HG02870 (cell line): ENCODE measurements at regions not wholly inside any gene's neighbourhood (a gene's known extent, or its start where the extent isn't known, plus 50 kb on each side); places are given as distances from the start of the nearest gene placed in this dataset.

Source experiments
- ATAC-seq: cut with Tn5 transposase; IDR thresholded peaks from one replicate; pipeline ENCODE4 v1.9.1; 2021; ENCODE audit warnings: mild to moderate bottlenecking, moderate library complexity; ENCODE audit not compliant: unreplicated experiment

DNA sequence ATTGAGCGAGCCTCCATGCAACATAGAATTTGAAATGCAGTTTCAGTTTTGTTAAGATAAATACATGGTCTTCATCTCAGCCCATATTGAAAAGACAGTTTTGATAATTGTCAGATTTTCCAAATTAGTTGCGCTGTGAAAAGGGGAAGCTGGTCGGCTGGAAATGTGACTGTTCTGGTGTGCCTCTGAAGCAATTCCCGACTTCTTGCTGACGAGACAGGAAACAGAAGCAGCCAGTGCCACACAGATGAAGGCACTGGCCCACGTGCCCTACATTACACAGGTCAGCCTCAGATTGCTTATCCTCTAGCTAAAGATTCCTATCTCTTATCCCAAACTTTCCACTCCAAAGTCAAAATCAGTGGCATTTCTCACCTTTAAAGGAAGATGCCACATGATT lies 214.1 kb upstream of the TLE4 start:
- ATAC-seq: no peak

GRCh38 chr9:79360387-79361347 lies 211.1 kb upstream of the TLE4 start:
- no peak for ATAC-seq

- ATAC-seq: no peak
Measured at GRCh38 chr9:79362100-79363081, 209.4 kb upstream of the TLE4 start.

- no peak for ATAC-seq
Measured at GRCh38 chr9:79369676-79370075, 202.1 kb upstream of the TLE4 start.

- ATAC-seq: no peak
Measured at GRCh38 chr9:79371301-79371700, 200.5 kb upstream of the TLE4 start.

DNA sequence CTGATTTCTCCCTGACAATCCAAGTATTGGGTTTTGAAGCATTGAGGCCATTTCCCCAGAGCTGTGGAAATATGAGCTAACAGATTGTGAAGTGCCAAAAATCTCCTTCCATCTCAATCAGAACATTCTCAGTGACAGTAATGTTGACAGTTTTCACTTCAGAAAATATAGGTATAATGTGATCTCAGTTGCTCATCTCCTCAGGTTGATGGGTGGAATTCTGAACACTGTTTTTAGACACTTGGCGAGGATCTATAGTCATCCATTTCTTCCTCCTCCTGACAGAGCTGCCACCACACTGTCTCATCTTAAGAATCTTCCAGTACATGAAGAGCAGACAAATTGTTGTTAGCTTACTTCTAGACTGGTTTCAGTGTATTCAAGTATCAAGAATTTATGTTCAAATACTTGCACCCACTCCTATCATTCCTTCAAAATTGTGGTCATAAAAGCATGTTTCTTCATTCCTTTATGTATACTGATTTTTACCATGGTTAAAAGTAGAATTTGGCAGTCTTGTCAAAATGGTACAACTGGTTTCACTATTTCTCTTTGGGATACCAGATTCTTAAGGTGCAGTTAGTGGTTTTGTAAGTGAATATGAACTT lies 199.7 kb upstream of the TLE4 start:
- no peak for ATAC-seq

GRCh38 chr9:79377339-79377855 lies 194.4 kb upstream of the TLE4 start:
- ATAC-seq: no peak

DNA sequence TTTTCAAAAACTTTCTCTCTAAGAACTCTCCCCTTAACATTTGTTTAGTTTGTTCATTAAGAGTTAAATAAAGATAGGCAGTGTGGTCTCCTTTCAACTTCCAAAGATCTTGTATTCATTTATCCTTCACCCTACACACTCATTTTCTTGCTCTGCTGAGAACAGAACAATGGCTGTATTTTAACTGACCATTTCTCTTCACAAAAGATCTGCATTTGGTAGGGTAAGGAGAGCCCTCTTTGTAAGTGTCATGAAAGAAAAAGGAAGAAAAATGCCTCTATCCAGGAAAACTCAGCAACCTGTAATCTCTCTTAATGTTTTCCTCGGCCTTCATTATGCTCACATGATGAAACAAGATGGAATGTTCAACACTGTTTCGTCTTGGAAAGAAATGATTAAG lies 193.7 kb upstream of the TLE4 start:
- ATAC-seq: no peak

DNA sequence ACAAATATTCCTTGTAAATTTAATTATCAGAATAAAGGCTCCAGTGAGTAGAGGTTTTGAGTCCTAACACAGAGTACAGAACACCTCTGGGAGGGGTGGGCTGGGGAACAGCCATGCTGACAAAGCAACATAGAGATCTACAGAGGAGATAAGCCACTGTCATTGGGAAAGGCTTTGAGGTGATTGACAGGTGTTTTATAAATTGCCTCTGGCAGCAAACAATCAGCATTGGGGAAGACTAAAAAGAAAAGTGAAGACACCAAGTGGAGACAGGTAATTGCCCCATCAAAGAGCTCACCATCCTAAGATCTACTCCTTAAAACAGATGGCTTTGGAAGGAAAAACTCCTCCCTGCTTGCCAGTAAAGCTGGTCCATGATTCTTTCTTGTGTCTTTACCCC lies 189.7 kb upstream of the TLE4 start:
- no peak for ATAC-seq

GRCh38 chr9:79382458-79382857 lies 189.3 kb upstream of the TLE4 start:
- ATAC-seq: no peak

DNA sequence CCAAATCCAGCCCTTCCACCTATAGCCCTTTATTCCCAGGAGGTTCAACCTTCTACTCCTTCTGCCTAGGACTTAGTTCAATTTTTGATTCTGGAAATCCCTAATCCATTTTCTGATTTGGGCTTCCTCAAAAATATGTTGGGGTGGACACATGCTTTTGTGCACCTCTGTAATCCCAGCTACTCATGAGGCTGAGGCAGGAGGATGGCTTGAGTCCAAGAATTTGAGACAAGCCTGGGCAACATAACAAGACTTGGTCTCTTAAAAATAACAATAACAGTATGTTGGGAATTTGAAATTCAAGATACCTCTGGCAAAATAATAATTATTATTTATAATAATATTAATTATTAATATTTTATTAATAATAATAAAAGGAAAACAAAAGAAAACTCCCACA lies 188.7 kb upstream of the TLE4 start:
- ATAC-seq: no peak

DNA sequence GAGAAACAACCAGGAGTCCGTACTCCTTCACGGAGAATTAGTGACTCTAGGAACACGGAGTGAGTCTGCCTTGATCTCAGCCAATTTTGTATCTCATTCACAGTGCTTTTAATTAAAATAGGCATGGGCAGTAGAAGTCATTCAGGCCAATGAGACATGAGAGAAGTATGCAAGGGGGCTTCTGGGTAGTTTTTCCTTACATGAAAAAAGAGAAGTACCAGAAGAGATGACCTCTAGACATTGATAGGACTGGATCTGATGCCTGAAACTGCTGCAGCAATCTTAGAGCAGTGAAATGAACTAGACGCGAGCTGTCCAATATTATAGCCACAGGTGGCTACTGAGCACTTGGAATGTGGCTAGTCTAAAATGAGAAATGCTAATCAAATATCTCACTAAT lies 187.7 kb upstream of the TLE4 start:
- ATAC-seq: no peak

DNA sequence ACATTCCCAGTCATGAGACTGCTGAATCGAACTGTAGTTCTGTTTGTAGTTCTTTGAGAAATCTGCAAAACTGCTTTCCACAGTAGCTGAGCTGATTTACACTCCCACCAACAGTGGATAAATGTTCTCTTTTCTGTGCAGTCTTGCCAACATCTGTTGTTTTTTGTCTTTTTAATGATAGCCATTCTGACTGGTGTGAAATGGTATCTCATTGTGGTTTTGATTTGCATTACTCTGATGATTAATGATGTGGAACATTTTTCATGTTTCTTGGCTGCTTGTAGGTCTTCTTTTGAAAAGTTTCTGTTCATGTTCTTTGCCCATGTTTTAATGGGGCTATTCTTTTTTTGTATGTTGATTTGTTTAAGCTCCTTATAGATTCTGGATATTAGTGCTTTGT lies 187.3 kb upstream of the TLE4 start:
- ATAC-seq: no peak

- ATAC-seq: no peak
Measured at GRCh38 chr9:79387101-79387835, 184.5 kb upstream of the TLE4 start.

- no peak for ATAC-seq
Measured at GRCh38 chr9:79390077-79390698, 181.6 kb upstream of the TLE4 start.

GRCh38 chr9:79390781-79391770 lies 180.7 kb upstream of the TLE4 start:
- ATAC-seq: no peak

- ATAC-seq: no peak
Measured at GRCh38 chr9:79395228-79395627, 176.5 kb upstream of the TLE4 start.

- no peak for ATAC-seq
Measured at GRCh38 chr9:79395755-79396154, 176.0 kb upstream of the TLE4 start.

DNA sequence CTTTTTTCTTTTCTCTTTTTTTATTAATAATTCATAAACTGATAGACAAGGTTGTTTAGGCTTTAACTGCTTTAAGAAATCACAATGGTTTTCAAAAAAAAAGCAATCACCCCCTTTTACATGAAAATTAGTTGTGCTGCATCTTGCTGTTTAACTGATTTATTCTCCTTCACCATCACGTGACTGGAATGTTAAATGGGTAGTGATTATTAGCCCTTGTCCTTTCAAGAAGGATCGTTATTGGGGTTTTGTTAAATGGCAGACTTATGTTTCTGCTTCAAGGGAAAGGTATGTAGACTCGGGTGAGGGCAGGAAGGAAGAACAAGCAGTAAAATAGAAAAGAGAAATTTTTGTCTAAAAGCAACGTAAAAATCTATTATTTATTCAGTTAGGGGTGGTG lies 175.6 kb upstream of the TLE4 start:
- no peak for ATAC-seq
